Endodermal cell (in vitro differentiated cells): ENCODE measurements at regions not wholly inside any gene's neighbourhood (a gene's known extent, or its start where the extent isn't known, plus 50 kb on each side); places are given as distances from the start of the nearest gene placed in this dataset.

Experiments
- DNase-seq: peaks from one replicate; pipeline ENCODE4 v3.0.0-alpha.2; 2017
- H3K27ac ChIP-seq: 2 replicates; pipeline ENCODE4 v1.5.1; 2013; ENCODE audit warnings: mild to moderate bottlenecking, low read depth, low read length, moderate library complexity
- H3K27me3 ChIP-seq: 2 replicates; pipeline ENCODE4 v1.6.1; 2013; ENCODE audit warnings: mild to moderate bottlenecking, low read length, moderate library complexity; ENCODE audit not compliant: insufficient read depth, control insufficient read depth, poor library complexity, severe bottlenecking
- H3K36me3 ChIP-seq: 2 replicates; pipeline ENCODE4 v1.7.0; 2013; ENCODE audit warnings: mild to moderate bottlenecking, low read length, moderate library complexity; ENCODE audit not compliant: control insufficient read depth, insufficient read depth
- H3K4me1 ChIP-seq: one replicate; pipeline ENCODE4 v1.7.0; 2013; ENCODE audit warnings: low read length; ENCODE audit not compliant: control insufficient read depth, insufficient read depth
- H3K4me3 ChIP-seq: 2 replicates; pipeline ENCODE4 v1.5.1; 2013; ENCODE audit warnings: mild to moderate bottlenecking, low read length, moderate library complexity
- H3K9ac ChIP-seq: 2 replicates; pipeline ENCODE4 v1.6.1; 2013; ENCODE audit warnings: mild to moderate bottlenecking, low read length, moderate library complexity; ENCODE audit not compliant: poor library complexity, severe bottlenecking; ENCODE audit errors: extremely low read depth
- H3K9me3 ChIP-seq: 2 replicates; pipeline ENCODE4 v1.6.1; 2013; ENCODE audit warnings: mild to moderate bottlenecking, low read length, moderate library complexity; ENCODE audit not compliant: control insufficient read depth
- H3K27ac Mint-ChIP-seq: 2 replicates; pipeline ENCODE4 v1.8.0; 2020; ENCODE audit warnings: mixed read lengths
- H3K27me3 Mint-ChIP-seq: 2 replicates; pipeline ENCODE4 v1.8.0; 2021; ENCODE audit warnings: mild to moderate bottlenecking, mixed read lengths; ENCODE audit not compliant: insufficient read depth
- H3K36me3 Mint-ChIP-seq: 2 replicates; pipeline ENCODE4 v1.8.0; 2020; ENCODE audit warnings: low read depth, mixed read lengths
- H3K4me1 Mint-ChIP-seq: 2 replicates; pipeline ENCODE4 v1.8.0; 2020; ENCODE audit warnings: mixed read lengths
- H3K4me3 Mint-ChIP-seq: 2 replicates; pipeline ENCODE4 v1.8.0; 2020; ENCODE audit warnings: mild to moderate bottlenecking, moderate library complexity, mixed read lengths
- H3K9me3 Mint-ChIP-seq: 2 replicates; pipeline ENCODE4 v1.8.0; 2020; ENCODE audit warnings: mild to moderate bottlenecking, mixed read lengths
- WGBS, 2 experiments: methylation state at CpG; one replicate each; pipeline versions ENCODE4 v1.1.5 to v1.1.7; 2013; ENCODE audit warnings: missing lambda C conversion rate in 2 of 2, mixed read lengths in 1 of 2; ENCODE audit not compliant: insufficient coverage in 1 of 2, insufficient read length in 1 of 2; 5-methylcytosine and 5-hydroxymethylcytosine counted together
- TF ChIP-seq, protein P1 (sequence below): fragments of 200-600 bp; sonication (generic); conservative IDR thresholded peaks from 2 replicates; pipeline ENCODE4 v1.5.0; 2021; ENCODE audit warnings: antibody characterized with exemption, mild to moderate bottlenecking

DNA sequence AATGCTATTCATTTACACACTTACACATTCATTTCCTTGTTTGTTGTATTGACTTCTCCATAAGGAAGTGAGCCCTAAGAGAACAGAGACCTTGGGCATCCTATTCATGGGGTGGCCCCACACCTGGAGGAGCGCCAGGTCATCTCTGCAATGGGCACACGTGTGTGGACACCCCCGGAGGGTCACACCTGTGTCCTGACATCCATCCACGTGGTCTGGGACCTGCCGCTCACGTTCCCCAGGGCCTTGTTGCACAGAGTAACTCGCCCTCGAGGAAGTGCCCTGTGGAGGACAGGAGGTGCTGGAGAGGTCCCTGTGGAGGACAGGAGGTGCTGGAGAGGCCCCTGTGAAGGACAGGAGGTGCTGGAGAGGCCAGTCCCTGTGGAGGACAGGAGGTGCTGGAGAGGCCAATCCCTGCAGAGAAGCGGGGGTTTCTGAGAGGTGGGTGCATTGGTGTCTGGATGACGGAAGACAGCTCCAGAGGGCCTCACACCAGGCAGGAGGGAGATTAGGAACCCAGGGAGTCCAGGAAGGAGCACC, 73.2 kb upstream of the GPC1 start:
- H3K9me3 Mint-ChIP-seq: peaks cover 24% of the 10 kb centered on the region
- no peak overlapping the region for H3K4me3 Mint-ChIP-seq
- no peaks in the 10 kb centered on the region for H3K4me1 Mint-ChIP-seq
- Histone ChIP-seq H3K27me3 (no peaks in the 10 kb centered on the region), H3K9me3 (peaks cover 15% of the 10 kb centered on the region), H3K4me1 (no peaks in the 10 kb centered on the region), H3K27ac (no peak overlapping the region), H3K4me3 (no peak overlapping the region), H3K9ac (no peak overlapping the region), H3K36me3 (no peaks in the 10 kb centered on the region)
- no peak overlapping the region for H3K27ac Mint-ChIP-seq
- TF ChIP-seq, protein P1, sequence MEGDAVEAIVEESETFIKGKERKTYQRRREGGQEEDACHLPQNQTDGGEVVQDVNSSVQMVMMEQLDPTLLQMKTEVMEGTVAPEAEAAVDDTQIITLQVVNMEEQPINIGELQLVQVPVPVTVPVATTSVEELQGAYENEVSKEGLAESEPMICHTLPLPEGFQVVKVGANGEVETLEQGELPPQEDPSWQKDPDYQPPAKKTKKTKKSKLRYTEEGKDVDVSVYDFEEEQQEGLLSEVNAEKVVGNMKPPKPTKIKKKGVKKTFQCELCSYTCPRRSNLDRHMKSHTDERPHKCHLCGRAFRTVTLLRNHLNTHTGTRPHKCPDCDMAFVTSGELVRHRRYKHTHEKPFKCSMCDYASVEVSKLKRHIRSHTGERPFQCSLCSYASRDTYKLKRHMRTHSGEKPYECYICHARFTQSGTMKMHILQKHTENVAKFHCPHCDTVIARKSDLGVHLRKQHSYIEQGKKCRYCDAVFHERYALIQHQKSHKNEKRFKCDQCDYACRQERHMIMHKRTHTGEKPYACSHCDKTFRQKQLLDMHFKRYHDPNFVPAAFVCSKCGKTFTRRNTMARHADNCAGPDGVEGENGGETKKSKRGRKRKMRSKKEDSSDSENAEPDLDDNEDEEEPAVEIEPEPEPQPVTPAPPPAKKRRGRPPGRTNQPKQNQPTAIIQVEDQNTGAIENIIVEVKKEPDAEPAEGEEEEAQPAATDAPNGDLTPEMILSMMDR: no peak
- peaks cover 1% of the 10 kb centered on the region for H3K27me3 Mint-ChIP-seq
- H3K36me3 Mint-ChIP-seq: no peaks in the 10 kb centered on the region
- WGBS, 2 experiments: 80 to 85% methylated on average over 4 to 10 of the region's 10 CpGs
- no peak for DNase-seq

DNA sequence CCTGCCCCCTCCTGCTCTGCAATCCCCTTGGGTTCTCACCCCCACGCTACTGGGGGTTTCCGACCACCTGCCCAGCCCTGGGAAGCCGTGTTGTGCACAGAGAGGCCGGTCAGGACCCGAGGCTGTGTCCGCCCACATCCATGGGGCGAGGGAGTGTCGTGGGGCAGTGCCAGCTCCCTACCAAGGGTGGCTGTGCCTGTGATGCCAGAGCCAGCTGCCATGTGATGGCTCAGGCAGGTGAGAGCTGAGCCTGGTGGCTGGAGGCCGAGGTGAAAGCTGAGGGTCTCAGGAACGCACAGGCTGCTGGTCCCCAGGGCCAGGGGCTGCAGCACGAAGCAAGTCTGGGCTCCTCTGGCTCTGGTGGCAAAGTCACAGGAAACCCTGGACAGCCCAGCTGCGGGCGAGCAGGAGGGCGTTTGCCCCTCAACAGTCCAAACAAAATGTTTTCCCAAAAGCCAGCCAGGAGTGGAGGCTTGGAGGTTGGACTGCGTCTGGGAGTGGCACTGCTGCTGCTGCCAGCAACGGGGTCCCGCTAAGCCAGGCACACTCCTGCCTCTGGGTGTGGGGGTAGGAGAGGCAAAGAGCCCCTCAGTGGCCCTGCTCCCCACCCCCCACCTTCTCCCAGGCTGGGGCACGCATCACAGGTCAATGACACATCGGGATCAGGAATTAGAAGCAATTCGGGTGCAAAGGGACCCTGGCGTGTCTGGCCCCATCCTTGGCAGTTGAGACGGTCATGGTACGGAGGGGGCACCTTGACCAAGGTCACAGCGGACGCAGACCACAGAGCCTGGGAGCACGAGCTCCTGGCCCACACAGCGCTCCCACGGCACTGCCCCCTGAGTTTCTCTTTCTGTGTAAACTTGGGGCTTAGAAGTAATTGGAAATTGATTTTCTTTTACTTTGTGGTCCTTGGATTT, 72.4 kb upstream of the GPC1 start:
- Histone ChIP-seq H3K36me3 (no peaks in the 10 kb centered on the region), H3K4me1 (no peaks in the 10 kb centered on the region), H3K9me3 (peaks cover 15% of the 10 kb centered on the region), H3K4me3 (no peak overlapping the region), H3K27ac (no peak overlapping the region), H3K9ac (no peak overlapping the region), H3K27me3 (no peaks in the 10 kb centered on the region)
- 93 to 95% methylated on average over 21 to 28 of the region's 28 CpGs for WGBS, 2 experiments
- no peaks in the 10 kb centered on the region for H3K36me3 Mint-ChIP-seq
- H3K9me3 Mint-ChIP-seq: peaks cover 24% of the 10 kb centered on the region
- no peaks in the 10 kb centered on the region for H3K4me1 Mint-ChIP-seq
- H3K4me3 Mint-ChIP-seq: no peak overlapping the region
- TF ChIP-seq, protein P1: no peak
- DNase-seq: no peak
- H3K27ac Mint-ChIP-seq: no peak overlapping the region
- H3K27me3 Mint-ChIP-seq: peaks cover 1% of the 10 kb centered on the region

DNA sequence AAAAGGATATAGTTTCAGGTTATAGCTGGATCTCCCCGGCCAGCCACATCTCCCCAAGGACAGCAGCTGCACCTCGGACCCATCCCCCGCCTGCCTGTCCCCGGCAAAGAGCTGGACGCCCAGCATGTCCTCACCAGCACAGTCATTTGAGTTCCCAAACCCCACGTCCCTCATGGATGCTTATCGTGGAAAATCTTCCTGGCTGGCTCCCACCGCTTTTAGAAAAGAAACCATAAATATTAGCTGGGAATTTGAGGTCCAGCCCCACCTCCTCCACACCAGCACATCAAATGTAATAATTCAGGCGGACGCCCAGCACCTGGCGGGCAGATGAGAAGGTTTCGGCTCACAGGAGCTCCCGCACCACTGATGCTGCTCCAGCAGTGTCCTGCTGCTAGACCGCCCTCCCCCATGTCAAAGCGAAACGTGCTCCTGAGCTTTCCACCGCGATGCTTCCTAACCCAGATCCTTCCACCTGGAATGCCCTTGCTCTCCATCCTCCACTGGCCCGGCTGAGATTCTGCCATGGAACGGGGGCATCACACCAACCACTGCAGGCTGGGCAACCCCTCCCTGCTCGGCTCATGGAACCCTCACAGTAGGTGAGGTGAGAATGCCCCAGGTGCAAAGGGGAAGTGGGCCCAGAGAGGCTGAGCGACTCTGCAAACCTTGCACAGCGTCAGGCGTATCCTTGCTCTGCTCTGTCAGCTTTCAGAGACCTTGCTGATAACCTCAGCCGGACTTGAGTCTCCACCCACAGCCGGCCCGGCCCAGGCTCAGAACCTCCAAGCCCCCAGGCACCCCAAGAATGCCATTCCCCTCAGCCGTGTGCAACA, 71.5 kb upstream of the GPC1 start:
- peaks cover 1% of the 10 kb centered on the region for H3K27me3 Mint-ChIP-seq
- no peak overlapping the region for H3K4me3 ChIP-seq
- H3K9me3 ChIP-seq: peaks cover 15% of the 10 kb centered on the region
- WGBS, 2 experiments: 85 to 86% methylated on average over 19 to 28 of the region's 28 CpGs
- no peaks in the 10 kb centered on the region for H3K4me1 Mint-ChIP-seq
- H3K27me3 ChIP-seq: no peaks in the 10 kb centered on the region
- DNase-seq: no peak
- no peak overlapping the region for H3K27ac Mint-ChIP-seq
- peaks cover 24% of the 10 kb centered on the region for H3K9me3 Mint-ChIP-seq
- TF ChIP-seq, protein P1: no peak
- no peak overlapping the region for H3K9ac ChIP-seq
- H3K36me3 ChIP-seq: no peaks in the 10 kb centered on the region
- H3K36me3 Mint-ChIP-seq: no peaks in the 10 kb centered on the region
- no peak overlapping the region for H3K27ac ChIP-seq
- no peak overlapping the region for H3K4me3 Mint-ChIP-seq
- no peaks in the 10 kb centered on the region for H3K4me1 ChIP-seq
